AG20443 (cell line): ENCODE measurements at regions not wholly inside any gene's neighbourhood (a gene's known extent, or its start where the extent isn't known, plus 50 kb on each side); places are given as distances from the start of the nearest gene placed in this dataset.
"Not testable (repeated sequence)": the region's sequence is repeated elsewhere in the genome, so short reads cannot be mapped to it uniquely, and the experiment has no call there.

Experiments
- DNase-seq: peaks from one replicate; pipeline ENCODE4 v3.0.0; 2012; ENCODE audit warnings: low spot score, mixed read lengths

- DNase-seq, result no peak
Observed at GRCh38 chr21:18104802-18105201, 139.8 kb upstream of the CHODL start.

- not testable (repeated sequence) for DNase-seq
Observed at GRCh38 chr21:18096413-18096812, 148.2 kb upstream of the CHODL start.

GRCh38 chr21:18089786-18090185 lies 154.8 kb upstream of the CHODL start:
- no peak for DNase-seq

- DNase-seq, result no peak
Observed at GRCh38 chr21:18070392-18070791, 174.2 kb upstream of the CHODL start.

GRCh38 chr21:18069875-18070274 lies 174.8 kb upstream of the CHODL start:
- no peak for DNase-seq

GRCh38 chr21:18060402-18060801 lies 184.2 kb upstream of the CHODL start:
- DNase-seq, result no peak

- DNase-seq, result no peak
Observed at GRCh38 chr21:18058731-18059398, 185.8 kb upstream of the CHODL start.

- no peak for DNase-seq
Observed at GRCh38 chr21:18053151-18053550, 191.5 kb upstream of the CHODL start.

- no peak for DNase-seq
Observed at GRCh38 chr21:18049461-18049860, 195.2 kb upstream of the CHODL start.

- no peak for DNase-seq
Observed at GRCh38 chr21:18041012-18041411, 203.6 kb upstream of the CHODL start.

GRCh38 chr21:18030248-18030647 lies 211.1 kb upstream of the C21orf91 start:
- no peak for DNase-seq

GRCh38 chr21:18026359-18026758 lies 207.2 kb upstream of the C21orf91 start:
- DNase-seq, result no peak

GRCh38 chr21:18023711-18024110 lies 204.6 kb upstream of the C21orf91 start:
- no peak for DNase-seq

- DNase-seq, result peak; percentile 3
Observed at GRCh38 chr21:18023157-18023556, 204.0 kb upstream of the C21orf91 start.

- no peak for DNase-seq
Observed at GRCh38 chr21:18007121-18007520, 188.0 kb upstream of the C21orf91 start.

- DNase-seq, result no peak
Observed at GRCh38 chr21:18006691-18007090, 187.5 kb upstream of the C21orf91 start.

- no peak for DNase-seq
Observed at GRCh38 chr21:18002393-18002792, 183.2 kb upstream of the C21orf91 start.

- no peak for DNase-seq
Observed at GRCh38 chr21:18000981-18001686, 182.0 kb upstream of the C21orf91 start.

GRCh38 chr21:17998599-17998998 lies 179.4 kb upstream of the C21orf91 start:
- DNase-seq, result not testable (repeated sequence)

GRCh38 chr21:17989780-17990179 lies 170.6 kb upstream of the C21orf91 start:
- no peak for DNase-seq

GRCh38 chr21:17988102-17988437 lies 168.9 kb upstream of the C21orf91 start:
- DNase-seq, result no peak

- no peak for DNase-seq
Observed at GRCh38 chr21:17987382-17988101, 168.4 kb upstream of the C21orf91 start.

GRCh38 chr21:17981060-17981740 lies 162.0 kb upstream of the C21orf91 start:
- DNase-seq, result no peak
